NCI-H82 treated with DMSO at 0.1 percent for 48 hours (cell line): ENCODE measurements at regions not wholly inside any gene's neighbourhood (a gene's known extent, or its start where the extent isn't known, plus 50 kb on each side); places are given as distances from the start of the nearest gene placed in this dataset.
A peak's percentile ranks its signal among the peaks of the same experiment; 100 is the strongest.

ENCODE experiments used
- DNase-seq: peaks from one replicate; lab custom pipeline; 2025; ENCODE audit not compliant: unreplicated experiment; lab: John Stamatoyannopoulos, UW

- DNase-seq = no peak
These were observed 143.8 kb upstream of the VCX2 start for GRCh38 chrX:8314881-8315280.

DNA sequence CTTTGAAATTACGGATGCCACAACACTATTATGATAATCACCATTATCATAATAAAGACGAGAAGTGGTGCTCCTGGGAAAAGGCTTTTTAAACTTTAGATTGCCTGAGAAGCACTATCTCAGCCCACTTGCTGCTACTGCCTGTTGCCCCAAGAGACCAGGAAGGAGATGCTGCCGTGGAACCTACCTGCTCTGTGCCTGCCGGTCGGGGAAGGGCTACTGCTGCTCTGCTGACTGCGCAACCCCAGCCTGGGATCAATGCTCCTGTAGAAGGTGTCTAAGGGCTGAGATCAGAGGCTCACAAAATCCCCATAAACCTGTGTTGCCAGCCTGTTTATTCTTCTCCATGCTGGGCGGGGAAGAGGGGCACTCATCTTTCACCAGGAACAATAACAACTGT lies 145.3 kb upstream of the VCX3B start:
- DNase-seq = no peak

GRCh38 chrX:8323356-8323755 lies 141.3 kb upstream of the VCX3B start:
- DNase-seq = no peak

DNA sequence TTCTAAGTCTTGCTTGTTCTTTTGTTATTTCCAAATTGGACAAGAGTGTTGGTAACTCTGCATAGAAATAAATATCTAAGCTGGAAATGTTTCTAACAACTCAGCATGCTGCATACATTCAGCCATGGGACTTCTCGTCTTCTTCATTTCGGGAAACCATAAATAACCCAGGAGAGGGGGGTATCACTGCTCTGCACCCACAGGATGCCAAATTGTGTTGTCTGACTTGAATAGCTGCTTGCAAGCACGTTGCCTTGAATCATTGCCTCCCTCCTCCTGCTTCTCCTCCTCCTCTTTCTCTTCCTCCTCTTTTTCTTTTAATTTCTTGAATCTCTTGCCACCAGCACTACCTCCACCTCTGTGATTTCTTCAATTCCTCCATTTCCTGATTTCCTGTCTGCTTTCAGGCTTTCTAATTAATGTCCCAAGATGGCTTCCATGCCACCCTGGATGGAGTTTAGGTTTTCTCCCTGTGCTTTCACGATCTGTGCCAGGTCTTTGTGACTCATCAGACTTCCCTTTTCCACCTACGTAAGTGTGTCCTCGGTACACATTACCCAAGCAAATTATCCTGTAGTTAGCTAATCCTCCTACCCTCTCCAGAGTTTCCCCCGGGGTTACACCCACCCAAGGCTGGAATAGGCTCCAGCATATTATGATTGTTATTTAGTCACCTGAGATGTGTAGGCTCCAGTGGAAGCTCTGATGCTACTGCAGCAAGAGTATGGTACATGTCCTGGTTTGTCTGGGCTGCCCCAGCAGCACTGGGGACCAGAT lies 122.6 kb upstream of the VCX3B start:
- no peak for DNase-seq

GRCh38 chrX:8345473-8345872 lies 119.2 kb upstream of the VCX3B start:
- no peak for DNase-seq

DNA sequence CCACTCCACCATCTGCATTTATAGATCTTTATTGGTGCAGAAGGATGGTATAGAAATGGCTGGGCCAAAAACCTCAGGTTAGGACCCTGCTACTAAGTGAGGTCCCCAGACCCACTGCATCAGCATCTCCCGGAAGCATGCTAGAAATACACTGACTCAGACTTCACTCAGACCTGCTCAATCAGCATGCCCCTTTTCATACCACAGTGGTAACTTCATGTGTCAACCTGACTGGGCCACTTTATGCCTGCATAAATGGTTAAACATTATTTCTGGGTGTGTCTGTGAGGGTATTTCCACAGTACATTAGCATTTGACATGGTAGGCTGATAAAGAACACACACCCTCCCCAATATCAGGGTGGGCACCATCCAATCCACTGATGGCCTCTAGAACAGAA lies 118.6 kb upstream of the VCX3B start:
- no peak for DNase-seq

DNA sequence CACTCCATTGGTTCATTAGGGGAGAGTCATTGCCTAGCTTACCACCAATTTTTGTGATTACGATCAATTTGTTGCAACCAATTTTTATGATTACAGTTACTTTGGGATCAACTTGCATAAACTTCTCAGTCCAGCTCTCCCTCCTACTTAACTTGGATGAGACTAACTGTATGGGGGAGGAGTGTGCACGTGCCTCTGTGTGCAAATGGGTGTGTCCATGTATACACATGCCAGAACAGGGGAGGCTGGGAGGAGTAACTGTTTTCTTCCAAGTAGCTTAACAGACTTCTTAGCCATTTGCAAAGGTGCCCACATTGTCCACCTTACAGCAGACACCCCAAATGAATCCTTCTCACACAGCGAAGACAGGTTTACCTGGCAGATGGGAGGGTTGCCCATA lies 117.7 kb upstream of the VCX3B start:
- DNase-seq = no peak

- DNase-seq = no peak
These were observed 114.7 kb upstream of the VCX3B start for GRCh38 chrX:8349816-8350544.

GRCh38 chrX:8358302-8358701 lies 106.3 kb upstream of the VCX3B start:
- DNase-seq = no peak

DNA sequence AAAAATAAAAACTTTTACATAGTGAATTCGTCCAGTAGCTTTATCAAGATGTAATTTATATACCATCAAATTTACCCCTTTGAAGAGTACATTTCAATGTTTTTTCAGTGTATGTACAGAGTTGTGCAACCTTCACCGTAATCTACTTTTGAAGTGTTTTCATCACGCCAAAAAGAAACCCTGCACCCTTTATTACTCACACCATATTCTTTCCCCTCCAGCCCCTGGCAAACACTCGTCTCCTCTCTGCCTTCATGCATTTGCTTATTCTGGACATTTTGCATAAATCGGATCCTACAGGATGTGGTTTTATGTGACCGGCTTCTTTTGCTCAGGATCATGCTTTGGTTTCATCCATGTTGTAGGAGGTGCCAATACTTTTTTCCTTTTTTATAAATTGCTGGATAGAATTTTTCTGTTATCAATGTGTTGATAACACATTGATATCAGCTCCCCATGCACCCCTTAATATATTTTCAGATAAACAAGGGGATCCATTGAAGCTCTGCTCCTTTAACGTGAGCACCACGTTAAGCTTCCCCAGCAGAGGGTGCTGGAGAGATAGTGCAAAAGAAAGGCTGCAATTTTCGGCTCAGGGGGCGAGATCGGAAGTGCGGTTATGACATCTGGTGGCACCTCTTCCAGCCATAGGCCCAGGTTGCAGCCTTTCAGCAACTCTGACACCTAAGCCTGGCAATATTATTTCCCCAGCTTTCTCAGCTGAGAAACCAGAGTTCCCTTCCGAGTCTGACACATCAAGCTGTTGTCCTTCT lies 100.1 kb upstream of the VCX3B start:
- peak; percentile 10 for DNase-seq

- no peak for DNase-seq
These were observed 98.1 kb upstream of the VCX3B start for GRCh38 chrX:8366481-8366880.

DNA sequence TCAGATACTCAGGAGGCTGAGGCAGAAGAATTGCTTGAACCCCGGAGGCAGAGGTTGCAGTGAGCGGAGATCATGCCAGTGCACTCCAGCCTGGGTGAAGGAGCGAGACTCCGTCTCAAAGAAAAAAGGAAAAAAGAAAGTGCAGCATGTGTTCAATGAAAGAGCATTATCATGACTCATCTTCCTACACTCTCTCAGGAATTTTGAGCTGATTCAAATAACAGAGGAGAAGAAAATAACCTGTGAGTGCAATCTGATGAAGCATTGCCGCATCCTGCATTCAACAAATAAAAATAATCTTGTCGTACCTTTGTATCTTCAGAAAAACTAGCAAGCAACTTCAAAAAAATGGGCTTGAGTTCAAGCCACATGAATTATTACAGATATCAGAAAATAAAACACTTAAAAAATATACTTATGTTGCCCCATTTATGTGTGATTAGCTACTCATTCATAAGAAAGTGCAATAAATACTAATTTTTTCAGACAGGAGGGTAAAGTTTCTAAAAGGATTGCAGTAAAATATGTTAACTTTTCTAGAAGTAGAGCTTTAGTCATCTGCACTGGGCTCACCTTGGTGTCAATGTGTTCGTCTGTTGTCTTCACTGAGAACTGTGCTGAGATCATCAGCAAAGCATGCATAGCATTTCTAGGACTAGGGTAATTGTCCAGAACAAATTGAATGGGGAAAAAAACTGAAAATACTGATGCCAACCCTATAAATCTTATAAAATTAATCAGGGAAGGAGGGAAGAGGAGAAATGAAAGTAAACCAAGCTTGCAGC lies 90.4 kb upstream of the VCX3B start:
- DNase-seq = no peak

DNA sequence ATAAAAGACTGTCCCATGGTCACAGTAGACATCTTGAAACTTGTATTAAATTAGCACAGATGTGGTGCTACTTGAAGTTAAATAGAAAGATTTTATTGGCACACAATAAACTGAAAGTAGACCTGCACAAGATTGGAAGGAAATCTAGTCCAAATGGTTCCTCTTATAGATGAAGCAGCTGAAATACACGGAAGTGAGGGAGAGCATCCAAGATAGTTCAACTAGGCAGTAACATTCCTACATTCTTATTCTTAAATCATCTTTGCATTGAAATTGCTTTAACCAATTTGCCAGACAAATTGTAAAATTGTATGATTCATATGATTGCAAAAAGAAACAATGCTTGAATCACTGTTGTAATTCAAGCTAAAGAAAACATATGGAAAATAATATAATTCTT lies 87.6 kb upstream of the VCX3B start:
- no peak for DNase-seq

DNA sequence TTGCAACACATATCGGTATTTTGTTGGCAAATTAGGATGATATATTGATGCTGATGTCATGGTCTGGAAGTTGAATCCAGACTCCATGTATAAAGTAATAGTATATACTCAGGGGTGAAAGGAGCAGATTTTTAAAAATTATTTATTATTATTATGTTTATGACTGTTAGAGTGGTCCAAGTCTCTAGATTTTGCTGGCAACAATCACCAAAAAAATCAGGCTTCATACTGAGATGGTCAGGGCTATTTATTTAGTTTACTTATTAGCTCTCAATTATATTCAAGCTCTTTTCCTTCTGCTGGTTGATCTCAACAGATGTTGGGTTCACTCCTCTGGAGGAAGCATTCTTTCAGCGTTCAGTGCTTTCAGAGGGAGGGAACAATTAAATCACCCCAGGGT lies 73.9 kb upstream of the VCX3B start:
- no peak for DNase-seq

GRCh38 chrX:8403988-8404387 lies 60.6 kb upstream of the VCX3B start:
- DNase-seq = no peak

- no peak for DNase-seq
These were observed 60.2 kb upstream of the VCX3B start for GRCh38 chrX:8404471-8404870.

DNA sequence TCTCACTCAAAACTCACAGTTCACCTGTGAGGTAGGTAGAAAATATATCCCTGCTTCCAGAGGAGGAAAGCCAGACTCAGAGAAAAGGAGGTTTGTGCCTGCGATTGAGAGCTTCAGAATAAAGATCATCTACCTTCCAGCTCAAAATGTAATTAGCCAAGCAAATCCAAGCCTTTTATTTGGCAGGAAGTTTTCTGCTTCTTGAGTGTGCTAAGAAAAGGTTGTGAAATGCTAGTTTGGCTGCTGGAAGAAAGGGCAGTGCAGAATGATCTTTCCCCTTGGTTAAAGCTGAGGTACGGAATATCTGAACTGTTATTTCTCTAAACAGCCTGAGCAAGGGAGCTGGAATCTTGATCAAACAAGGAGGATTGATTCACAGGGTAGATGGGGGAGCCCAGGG lies 59.7 kb upstream of the VCX3B start:
- DNase-seq = no peak

DNA sequence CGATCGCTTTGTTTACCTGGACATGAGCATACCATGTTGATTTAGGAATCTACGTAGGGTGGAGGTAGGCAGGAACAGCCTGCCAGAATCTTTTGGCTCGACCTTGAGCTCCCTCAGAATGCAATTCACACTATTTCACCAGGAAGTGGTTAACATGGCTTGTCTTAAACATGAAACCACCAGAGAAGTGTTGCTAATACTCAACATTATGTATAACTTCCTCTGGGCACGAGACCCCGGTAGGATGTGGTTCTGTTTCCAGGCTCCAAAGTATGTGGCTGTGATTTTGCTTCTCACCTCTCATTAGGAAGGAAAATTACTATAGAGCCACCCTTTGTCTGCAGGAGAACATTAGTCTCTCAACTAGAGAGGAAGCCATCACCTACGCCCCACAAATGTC lies 59.0 kb upstream of the VCX3B start:
- no peak for DNase-seq

GRCh38 chrX:8413279-8413678 lies 51.4 kb upstream of the VCX3B start:
- no peak for DNase-seq
